IgD-negative memory B cell (primary cell): ENCODE measurements at regions not wholly inside any gene's neighbourhood (a gene's known extent, or its start where the extent isn't known, plus 50 kb on each side); places are given as distances from the start of the nearest gene placed in this dataset.
"Not testable (repeated sequence)": the region's sequence is repeated elsewhere in the genome, so short reads cannot be mapped to it uniquely, and the experiment has no call there.

ENCODE experiments used
- H3K27ac Mint-ChIP-seq, 3 donors: one replicate each; pipeline ENCODE4 v1.8.0; 2020 to 2022; ENCODE audit warnings: mild to moderate bottlenecking in 3 of 3, mixed read lengths in 3 of 3, moderate library complexity in 1 of 3
- H3K27me3 Mint-ChIP-seq: one replicate; pipeline ENCODE4 v1.8.0; 2021; ENCODE audit warnings: mixed read lengths
- H3K36me3 Mint-ChIP-seq: one replicate; pipeline ENCODE4 v1.8.0; 2020; ENCODE audit warnings: mild to moderate bottlenecking, mixed read lengths
- H3K4me1 Mint-ChIP-seq, 3 donors: one replicate each; pipeline ENCODE4 v1.8.0; 2020 to 2022; ENCODE audit warnings: mixed read lengths in 3 of 3, mild to moderate bottlenecking in 1 of 3
- H3K4me3 Mint-ChIP-seq, 4 donors: one replicate each; pipeline ENCODE4 v1.8.0; 2020 to 2022; ENCODE audit warnings: mild to moderate bottlenecking in 4 of 4, mixed read lengths in 4 of 4, moderate library complexity in 3 of 4
- H3K9me3 Mint-ChIP-seq, 3 donors: one replicate each; pipeline ENCODE4 v1.8.0; 2020 to 2021; ENCODE audit warnings: mixed read lengths in 3 of 3, mild to moderate bottlenecking in 1 of 3

GRCh38 chr1:192862271-192862670 lies 53.4 kb downstream of the RGS2 start:
- Mint-ChIP-seq H3K27me3 (peaks cover 2% of the 10 kb centered on the region), H3K9me3 (no peaks in the 10 kb centered on the region), H3K4me3 (no peak overlapping the region), H3K36me3 (no peaks in the 10 kb centered on the region), H3K4me1 (peaks cover 0 to 2% (median 0%) of the 10 kb centered on the region in 3 donors), H3K27ac (no peak overlapping the region)

- H3K4me3 Mint-ChIP-seq = no peak overlapping the region
- H3K27ac Mint-ChIP-seq = no peak overlapping the region
- H3K27me3 Mint-ChIP-seq = peaks cover 2% of the 10 kb centered on the region
- no peaks in the 10 kb centered on the region for H3K9me3 Mint-ChIP-seq
- H3K4me1 Mint-ChIP-seq = no peaks in the 10 kb centered on the region
- H3K36me3 Mint-ChIP-seq = no peaks in the 10 kb centered on the region
Measured at GRCh38 chr1:192866241-192866868, 57.5 kb downstream of the RGS2 start.

- peaks cover 4% of the 10 kb centered on the region for H3K27me3 Mint-ChIP-seq
- no peaks in the 10 kb centered on the region for H3K4me1 Mint-ChIP-seq
- no peak overlapping the region for H3K27ac Mint-ChIP-seq
- H3K9me3 Mint-ChIP-seq = peaks cover 0 to 4% (median 3%) of the 10 kb centered on the region in 3 donors
- no peak overlapping the region for H3K4me3 Mint-ChIP-seq
- H3K36me3 Mint-ChIP-seq = no peaks in the 10 kb centered on the region
Measured at GRCh38 chr1:192867180-192867579, 58.3 kb downstream of the RGS2 start.

- Mint-ChIP-seq H3K36me3 (no peaks in the 10 kb centered on the region), H3K27ac (no peak overlapping the region), H3K9me3 (peaks cover 0 to 4% (median 3%) of the 10 kb centered on the region in 3 donors), H3K27me3 (peaks cover 3% of the 10 kb centered on the region), H3K4me1 (no peaks in the 10 kb centered on the region), H3K4me3 (no peak overlapping the region)
Measured at GRCh38 chr1:192869308-192869940, 60.6 kb downstream of the RGS2 start.

GRCh38 chr1:192872010-192872409 lies 63.2 kb downstream of the RGS2 start:
- H3K4me3 Mint-ChIP-seq = no peak overlapping the region
- peaks cover 0 to 4% (median 3%) of the 10 kb centered on the region in 3 donors for H3K9me3 Mint-ChIP-seq
- no peak overlapping the region for H3K27ac Mint-ChIP-seq
- no peaks in the 10 kb centered on the region for H3K4me1 Mint-ChIP-seq
- peaks cover 6% of the 10 kb centered on the region for H3K27me3 Mint-ChIP-seq
- H3K36me3 Mint-ChIP-seq = no peaks in the 10 kb centered on the region

- Mint-ChIP-seq H3K27ac (no peak overlapping the region), H3K4me3 (no peak overlapping the region), H3K4me1 (no peaks in the 10 kb centered on the region), H3K36me3 (no peaks in the 10 kb centered on the region), H3K9me3 (peaks cover 0 to 4% (median 3%) of the 10 kb centered on the region in 3 donors), H3K27me3 (peaks cover 6% of the 10 kb centered on the region)
Measured at GRCh38 chr1:192873836-192874235, 65.0 kb downstream of the RGS2 start.

- H3K27me3 Mint-ChIP-seq = peaks cover 6% of the 10 kb centered on the region
- H3K4me3 Mint-ChIP-seq = no peak overlapping the region
- peaks cover 3% of the 10 kb centered on the region for H3K36me3 Mint-ChIP-seq
- H3K9me3 Mint-ChIP-seq = peaks cover 0 to 1% (median 1%) of the 10 kb centered on the region in 3 donors
- H3K27ac Mint-ChIP-seq = no peak overlapping the region
- H3K4me1 Mint-ChIP-seq = no peaks in the 10 kb centered on the region
Measured at GRCh38 chr1:192876633-192877032, 67.8 kb downstream of the RGS2 start.

GRCh38 chr1:192877283-192877886 lies 68.5 kb downstream of the RGS2 start:
- Mint-ChIP-seq H3K27me3 (peaks cover 6% of the 10 kb centered on the region), H3K9me3 (no peaks in the 10 kb centered on the region), H3K4me1 (no peaks in the 10 kb centered on the region), H3K4me3 (no peak overlapping the region), H3K36me3 (peaks cover 3% of the 10 kb centered on the region), H3K27ac (no peak overlapping the region)

GRCh38 chr1:192878249-192878648 lies 69.4 kb downstream of the RGS2 start:
- Mint-ChIP-seq H3K4me1 (no peaks in the 10 kb centered on the region), H3K27ac (no peak overlapping the region), H3K36me3 (peaks cover 3% of the 10 kb centered on the region), H3K4me3 (no peak overlapping the region), H3K9me3 (no peaks in the 10 kb centered on the region), H3K27me3 (peaks cover 6% of the 10 kb centered on the region)

GRCh38 chr1:192879406-192879805 lies 70.6 kb downstream of the RGS2 start:
- no peak overlapping the region for H3K4me3 Mint-ChIP-seq
- peaks cover 6% of the 10 kb centered on the region for H3K27me3 Mint-ChIP-seq
- H3K27ac Mint-ChIP-seq = no peak overlapping the region
- no peaks in the 10 kb centered on the region for H3K9me3 Mint-ChIP-seq
- peaks cover 3% of the 10 kb centered on the region for H3K36me3 Mint-ChIP-seq
- H3K4me1 Mint-ChIP-seq = no peaks in the 10 kb centered on the region

GRCh38 chr1:192880231-192880630 lies 71.4 kb downstream of the RGS2 start:
- H3K27me3 Mint-ChIP-seq = peaks cover 5% of the 10 kb centered on the region
- H3K36me3 Mint-ChIP-seq = peaks cover 3% of the 10 kb centered on the region
- H3K4me1 Mint-ChIP-seq = no peaks in the 10 kb centered on the region
- H3K9me3 Mint-ChIP-seq = no peaks in the 10 kb centered on the region
- H3K4me3 Mint-ChIP-seq = no peak overlapping the region
- no peak overlapping the region for H3K27ac Mint-ChIP-seq

- Mint-ChIP-seq H3K27me3 (peaks cover 3% of the 10 kb centered on the region), H3K4me3 (no peak overlapping the region), H3K27ac (no peak overlapping the region), H3K9me3 (no peaks in the 10 kb centered on the region), H3K36me3 (peaks cover 3% of the 10 kb centered on the region), H3K4me1 (peaks cover 0 to 1% (median 0%) of the 10 kb centered on the region in 3 donors)
Measured at GRCh38 chr1:192884241-192884640, 75.4 kb downstream of the RGS2 start.

GRCh38 chr1:192885387-192885786 lies 76.5 kb downstream of the RGS2 start:
- H3K27ac Mint-ChIP-seq, H3K4me1 Mint-ChIP-seq, H3K36me3 Mint-ChIP-seq, H3K27me3 Mint-ChIP-seq, H3K4me3 Mint-ChIP-seq, H3K9me3 Mint-ChIP-seq: not testable (repeated sequence)

- Mint-ChIP-seq H3K9me3 (no peaks in the 10 kb centered on the region), H3K36me3 (no peaks in the 10 kb centered on the region), H3K27ac (no peak overlapping the region), H3K27me3 (no peaks in the 10 kb centered on the region), H3K4me1 (peaks cover 0 to 1% (median 0%) of the 10 kb centered on the region in 3 donors), H3K4me3 (no peak overlapping the region)
Measured at GRCh38 chr1:192887426-192887825, 78.6 kb downstream of the RGS2 start.

GRCh38 chr1:192888574-192888973 lies 79.7 kb downstream of the RGS2 start:
- H3K4me1 Mint-ChIP-seq = peaks cover 0 to 1% (median 0%) of the 10 kb centered on the region in 3 donors
- no peaks in the 10 kb centered on the region for H3K36me3 Mint-ChIP-seq
- H3K4me3 Mint-ChIP-seq = no peak overlapping the region
- no peaks in the 10 kb centered on the region for H3K9me3 Mint-ChIP-seq
- no peak overlapping the region for H3K27ac Mint-ChIP-seq
- H3K27me3 Mint-ChIP-seq = no peaks in the 10 kb centered on the region

GRCh38 chr1:192889082-192889481 lies 80.2 kb downstream of the RGS2 start:
- H3K9me3 Mint-ChIP-seq = no peaks in the 10 kb centered on the region
- H3K27ac Mint-ChIP-seq = no peak overlapping the region
- H3K4me3 Mint-ChIP-seq = no peak overlapping the region
- peaks cover 0 to 1% (median 0%) of the 10 kb centered on the region in 3 donors for H3K4me1 Mint-ChIP-seq
- no peaks in the 10 kb centered on the region for H3K27me3 Mint-ChIP-seq
- H3K36me3 Mint-ChIP-seq = no peaks in the 10 kb centered on the region
